Heart left ventricle (tissue), 13 donors: ENCODE measurements at regions not wholly inside any gene's neighbourhood (a gene's known extent, or its start where the extent isn't known, plus 50 kb on each side); places are given as distances from the start of the nearest gene placed in this dataset.

ENCODE experiments used
- POLR2A ChIP-seq, 2 donors: fragments of 450-650 bp; IDR thresholded peaks; one replicate each; pipeline ENCODE4 v1.6.1; 2017; ENCODE audit warnings: antibody characterized with exemption in 2 of 2, mild to moderate bottlenecking in 2 of 2, moderate library complexity in 2 of 2
- TF ChIP-seq, protein P1 (sequence below), 12 donors: fragments of 200-600 bp; sonication (generic) in 4 of 12; IDR thresholded peaks; one replicate each; pipeline versions ENCODE4 v1.5.0 to v1.8.0; 2018 to 2022; ENCODE audit warnings: antibody characterized with exemption in 12 of 12, mild to moderate bottlenecking in 5 of 12
- donor health status: ischemic (EF 13 %, LVEDD 7.1; RV severe dilation, severe dysfunction).
- donor health status: DM: no; HTN: yes; CAD: no.
- donor health status: DM: no; HTN: no; CAD: no.
- donor health status: ischemic (EF 25% LVEDD 6.9; RV normal size, moderate dysfunction).
- donor health status: ischemic (EF 25% LVEDD 5.7; RV mildly dilated, moderate dysfunction).
- donor health status: ischemic (EF 35%, LVEDD 5.7; RV mildly dilated, moderate dysfunction).
- donor health status: nonischemic (EF 11% LVEDD 7.7; RV severe dilation, severe dysfunction).
- donor health status: DM: yes; HTN: yes; CAD: no.
- donor health status: PGD.
- donor health status: ischemic (EF 29% LVEDD 5.4; RV normal size, mild dysfunction).
- donor health status: nonischemic (EF 23%, LVEDD 6.1; RV moderate dilation, normal function).

DNA sequence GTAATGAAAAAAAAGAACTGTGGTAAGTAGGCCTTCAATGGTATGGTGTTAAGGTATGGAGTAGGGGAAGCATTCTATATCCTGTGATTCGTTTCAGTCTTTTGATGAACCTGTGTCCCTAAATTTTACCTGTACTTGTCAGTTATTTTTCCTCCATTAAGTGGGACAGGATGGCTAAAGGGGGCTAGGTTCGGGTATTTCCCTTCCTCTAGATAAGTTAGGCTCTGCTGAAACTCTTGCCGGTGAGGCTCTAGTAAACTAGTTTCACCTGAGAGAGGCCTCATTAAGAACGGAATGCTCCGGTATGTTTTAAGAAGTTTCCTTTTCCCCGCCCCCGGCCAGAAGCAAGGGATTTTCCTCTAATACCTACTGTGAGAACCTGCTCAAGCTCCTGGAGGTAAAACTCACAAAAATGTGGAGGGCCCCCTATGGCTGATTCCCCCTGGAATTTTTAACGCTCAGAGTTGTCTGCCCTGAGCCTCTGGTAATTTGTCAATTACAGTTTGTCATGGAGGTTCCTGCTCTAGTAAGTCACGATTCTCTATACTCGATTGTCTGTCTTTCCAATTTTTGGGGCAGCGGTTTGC is 87.7 kb downstream of the MACIR start:
- TF ChIP-seq, protein P1, sequence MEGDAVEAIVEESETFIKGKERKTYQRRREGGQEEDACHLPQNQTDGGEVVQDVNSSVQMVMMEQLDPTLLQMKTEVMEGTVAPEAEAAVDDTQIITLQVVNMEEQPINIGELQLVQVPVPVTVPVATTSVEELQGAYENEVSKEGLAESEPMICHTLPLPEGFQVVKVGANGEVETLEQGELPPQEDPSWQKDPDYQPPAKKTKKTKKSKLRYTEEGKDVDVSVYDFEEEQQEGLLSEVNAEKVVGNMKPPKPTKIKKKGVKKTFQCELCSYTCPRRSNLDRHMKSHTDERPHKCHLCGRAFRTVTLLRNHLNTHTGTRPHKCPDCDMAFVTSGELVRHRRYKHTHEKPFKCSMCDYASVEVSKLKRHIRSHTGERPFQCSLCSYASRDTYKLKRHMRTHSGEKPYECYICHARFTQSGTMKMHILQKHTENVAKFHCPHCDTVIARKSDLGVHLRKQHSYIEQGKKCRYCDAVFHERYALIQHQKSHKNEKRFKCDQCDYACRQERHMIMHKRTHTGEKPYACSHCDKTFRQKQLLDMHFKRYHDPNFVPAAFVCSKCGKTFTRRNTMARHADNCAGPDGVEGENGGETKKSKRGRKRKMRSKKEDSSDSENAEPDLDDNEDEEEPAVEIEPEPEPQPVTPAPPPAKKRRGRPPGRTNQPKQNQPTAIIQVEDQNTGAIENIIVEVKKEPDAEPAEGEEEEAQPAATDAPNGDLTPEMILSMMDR (IDR thresholded peaks at IDR 0.05), result no peak
- no peak for TF ChIP-seq POLR2A (IDR thresholded peaks at IDR 0.05)
